ENCODE measurements at regions not wholly inside any gene's neighbourhood (a gene's known extent, or its start where the extent isn't known, plus 50 kb on each side); places are given as distances from the start of the nearest gene placed in this dataset.

GRCh38 chr9:90502134-90502533 lies 140.5 kb downstream of the DIRAS2 start:
- Histone ChIP-seq H2AFZ (ENCODE audit: low read depth, low read length, poor library complexity, severe bottlenecking) (no peak overlapping the region), H3K27ac (ENCODE audit: low read depth, low read length) (no peak overlapping the region), H3K9me3 (ENCODE audit: control insufficient read depth in 1 of 2, insufficient read depth in 1 of 2, low read depth in 1 of 2, low read length in 2 of 2) (no peaks in the 10 kb centered on the region), H3K4me3 (replicated peaks in 1 of 2; ENCODE audit: low read depth in 1 of 2, low read length in 2 of 2) (no peak overlapping the region), H3K36me3 (ENCODE audit: control insufficient read depth in 1 of 2, insufficient read depth in 2 of 2, low read length in 2 of 2) (no peaks in the 10 kb centered on the region), H3K27me3 (ENCODE audit: insufficient read depth, low read length) (peaks cover 3% of the 10 kb centered on the region), H4K20me1 (ENCODE audit: insufficient read depth) (no peaks in the 10 kb centered on the region), H3K4me2 (ENCODE audit: low read length) (no peak overlapping the region), H3K4me1 (ENCODE audit: control insufficient read depth in 1 of 2, insufficient read depth in 2 of 2, low read length in 2 of 2) (no peaks in the 10 kb centered on the region), H3K9me2 (ENCODE audit: insufficient read depth) (no peaks in the 10 kb centered on the region), H3K9ac (ENCODE audit: low read length) (no peak overlapping the region), H3K79me2 (ENCODE audit: insufficient read depth, low read length) (no peaks in the 10 kb centered on the region)
- DNase-seq (ENCODE audit: low read depth, low spot score) (no peak), ATAC-seq (no peak)
- ChIA-PET POLR2A (no interaction called here), RAD21 (ENCODE audit: low non-redundant PET in 1 of 2, low total read pairs in 2 of 2, uncharacterized antibody in 2 of 2, unreplicated experiment in 2 of 2) (no interaction called here), CTCF (no interaction called here)
- no TSS peak for BruUV-seq (replicated peaks)
- TF ChIP-seq CEBPB (IDR thresholded peaks at IDR 0.05; ENCODE audit: low read depth) (no peak), ZNF274 (IDR thresholded peaks at IDR 0.05; ENCODE audit: low read depth, low read length) (no peak), SP1 (IDR thresholded peaks at IDR 0.05; ENCODE audit: low read depth) (no peak), POLR2AphosphoS5 (IDR thresholded peaks at IDR 0.05; ENCODE audit: low read depth, low read length) (no peak), TCF7L2 (IDR thresholded peaks at IDR 0.05; ENCODE audit: borderline replicate concordance, extremely low read depth, insufficient read depth, insufficient read length) (no peak), CTCF (IDR thresholded peaks at IDR 0.05 in 2 of 3, conservative IDR thresholded peaks at IDR 0.05 in 1 of 3; ENCODE audit: borderline replicate concordance in 1 of 3, insufficient read depth in 1 of 3, low read depth in 2 of 3, low read length in 2 of 3) (no peak), CBX3 (IDR thresholded peaks at IDR 0.05; ENCODE audit: low read depth) (no peak), FOSL1 (IDR thresholded peaks at IDR 0.05; ENCODE audit: low read depth) (no peak), EZH2phosphoT487 (IDR thresholded peaks at IDR 0.05; ENCODE audit: borderline replicate concordance) (no peak)
- intact Hi-C loops (cut with micrococcal nuclease), result no loop called here

GRCh38 chr9:90504486-90504885 lies 138.1 kb downstream of the DIRAS2 start:
- Histone ChIP-seq H3K4me2 (ENCODE audit: low read length) (no peak overlapping the region), H2AFZ (ENCODE audit: low read depth, low read length, poor library complexity, severe bottlenecking) (no peak overlapping the region), H4K20me1 (ENCODE audit: insufficient read depth) (no peaks in the 10 kb centered on the region), H3K4me1 (ENCODE audit: control insufficient read depth in 1 of 2, insufficient read depth in 2 of 2, low read length in 2 of 2) (no peaks in the 10 kb centered on the region), H3K9me2 (ENCODE audit: insufficient read depth) (no peaks in the 10 kb centered on the region), H3K4me3 (replicated peaks in 1 of 2; ENCODE audit: low read depth in 1 of 2, low read length in 2 of 2) (no peak overlapping the region), H3K27me3 (ENCODE audit: insufficient read depth, low read length) (no peaks in the 10 kb centered on the region; the same call in none of the 2 replicates), H3K9me3 (ENCODE audit: control insufficient read depth in 1 of 2, insufficient read depth in 1 of 2, low read depth in 1 of 2, low read length in 2 of 2) (no peaks in the 10 kb centered on the region), H3K79me2 (ENCODE audit: insufficient read depth, low read length) (no peaks in the 10 kb centered on the region), H3K27ac (ENCODE audit: low read depth, low read length) (no peak overlapping the region), H3K9ac (ENCODE audit: low read length) (no peak overlapping the region), H3K36me3 (ENCODE audit: control insufficient read depth in 1 of 2, insufficient read depth in 2 of 2, low read length in 2 of 2) (no peaks in the 10 kb centered on the region)
- intact Hi-C loops (cut with micrococcal nuclease), result no loop called here
- DNase-seq (ENCODE audit: low read depth, low spot score) (no peak), ATAC-seq (no peak)
- no peak for TF ChIP-seq ZNF274 (IDR thresholded peaks at IDR 0.05; ENCODE audit: low read depth, low read length)
- TF ChIP-seq EGR1 (IDR thresholded peaks at IDR 0.05; ENCODE audit: low read depth), result no peak
- TF ChIP-seq EZH2phosphoT487 (IDR thresholded peaks at IDR 0.05; ENCODE audit: borderline replicate concordance), result no peak
- TF ChIP-seq TCF7L2 (IDR thresholded peaks at IDR 0.05; ENCODE audit: borderline replicate concordance, extremely low read depth, insufficient read depth, insufficient read length), result no peak
- TF ChIP-seq POLR2AphosphoS5 (IDR thresholded peaks at IDR 0.05; ENCODE audit: low read depth, low read length), result no peak
- no peak for TF ChIP-seq CBX3 (IDR thresholded peaks at IDR 0.05; ENCODE audit: low read depth)
- ChIA-PET RAD21 (ENCODE audit: low non-redundant PET in 1 of 2, low total read pairs in 2 of 2, uncharacterized antibody in 2 of 2, unreplicated experiment in 2 of 2) (no interaction called here), CTCF (no interaction called here), POLR2A (no interaction called here)
- BruUV-seq (replicated peaks), result no TSS peak
